GM21786 (cell line): ENCODE measurements at regions not wholly inside any gene's neighbourhood (a gene's known extent, or its start where the extent isn't known, plus 50 kb on each side); places are given as distances from the start of the nearest gene placed in this dataset.
A peak's percentile ranks its signal among the peaks of the same experiment; 100 is the strongest.
"Not testable (repeated sequence)": the region's sequence is repeated elsewhere in the genome, so short reads cannot be mapped to it uniquely, and the experiment has no call there.

Source experiments
- ATAC-seq: cut with Tn5 transposase; IDR thresholded peaks from one replicate; pipeline ENCODE4 v1.9.1; 2021; ENCODE audit not compliant: unreplicated experiment

- no peak for ATAC-seq
Observed at GRCh38 chr3:72081471-72082185, 296.7 kb upstream of the PROK2 start.

DNA sequence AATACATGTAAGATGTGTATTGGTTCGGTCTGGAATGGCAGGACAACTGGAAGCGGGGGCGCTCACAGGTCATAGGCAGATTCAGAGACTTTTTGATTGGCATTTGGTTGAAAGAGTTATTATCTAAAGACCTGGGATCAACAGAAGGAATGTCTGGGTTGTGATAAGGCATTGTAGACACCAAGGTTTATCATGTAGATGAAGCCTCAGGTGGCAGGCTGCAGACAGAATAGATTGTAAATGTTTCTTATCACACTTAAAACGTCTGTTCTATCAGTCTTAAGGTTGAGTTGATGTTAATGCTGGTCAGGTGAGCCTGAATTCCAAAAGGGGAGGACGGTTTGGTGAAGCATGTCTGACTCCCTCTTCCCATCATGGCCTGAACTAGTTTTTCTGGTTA lies 295.9 kb upstream of the PROK2 start:
- ATAC-seq = no peak

DNA sequence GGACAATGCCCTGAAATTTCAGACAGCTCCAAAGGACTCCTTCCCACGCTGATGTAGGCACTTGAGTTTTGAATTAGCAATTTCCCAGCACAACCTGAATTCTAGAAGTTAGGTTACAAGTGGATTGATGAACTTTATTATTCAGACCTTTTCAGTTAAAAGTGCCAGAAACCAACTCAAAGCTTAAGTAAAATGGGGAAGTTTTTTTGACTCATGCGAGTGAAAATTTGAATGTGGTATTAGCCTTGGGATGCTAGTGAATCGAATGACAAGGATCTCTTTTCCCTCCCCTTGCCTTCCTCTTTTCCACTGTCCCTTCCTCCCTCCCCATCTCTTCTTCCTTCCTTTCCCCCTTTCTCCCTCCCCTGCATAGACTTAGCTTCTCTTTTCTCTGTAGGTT lies 295.1 kb upstream of the PROK2 start:
- ATAC-seq = no peak

DNA sequence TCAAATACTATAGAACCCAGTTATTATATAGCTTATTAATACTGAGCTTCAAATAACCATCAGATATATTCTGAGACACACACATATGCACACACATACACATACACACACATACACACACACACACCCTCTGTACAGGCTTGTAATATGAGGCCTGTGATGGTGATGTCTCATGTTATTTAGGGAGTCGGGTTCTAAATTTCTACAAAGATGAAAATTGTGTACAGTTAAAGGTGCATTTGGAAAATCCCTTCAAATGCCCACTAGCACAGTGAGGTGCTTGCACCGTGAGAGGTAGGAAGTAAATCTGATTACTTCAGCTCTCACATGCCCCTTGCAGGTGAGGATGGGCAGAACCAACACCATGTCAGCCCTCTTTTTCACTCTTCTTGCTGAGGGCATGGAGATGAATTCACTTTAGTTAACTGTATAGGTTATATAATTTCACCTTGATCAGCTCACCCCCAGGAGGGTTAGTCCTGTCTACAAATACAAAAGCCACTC lies 294.5 kb upstream of the PROK2 start:
- no peak for ATAC-seq

DNA sequence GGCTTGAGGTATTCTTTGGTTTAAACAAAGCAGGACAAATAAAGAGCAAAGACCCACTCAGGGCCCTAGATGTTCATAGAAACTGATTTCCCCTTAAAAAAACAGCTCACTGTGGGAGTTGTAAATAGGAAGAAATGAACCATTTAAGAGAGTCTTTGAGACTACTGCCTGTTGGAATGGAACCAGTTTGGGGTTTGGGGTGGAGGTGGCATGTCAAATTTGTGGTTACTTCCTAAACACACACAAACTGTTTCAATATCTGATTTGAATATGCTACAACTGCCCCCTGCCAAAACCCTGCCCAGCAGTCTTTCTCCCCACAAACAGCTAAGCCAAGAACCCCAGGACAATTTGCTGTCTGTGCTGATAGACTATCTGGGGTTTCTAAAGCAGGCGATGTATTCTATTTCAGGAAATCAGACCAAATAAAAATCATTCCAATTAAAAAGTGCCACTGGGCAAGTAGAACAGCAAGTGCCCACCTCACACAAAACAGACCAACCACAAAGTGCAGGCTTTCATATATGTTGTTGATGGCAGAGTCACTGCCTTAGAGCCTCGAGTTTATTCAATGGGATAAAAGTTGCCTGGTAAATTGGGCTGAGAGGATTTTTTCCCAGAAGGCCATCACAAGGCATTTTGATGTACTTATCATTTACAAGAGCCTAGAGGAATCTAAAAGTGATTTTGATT lies 293.9 kb upstream of the PROK2 start:
- peak; percentile 36 for ATAC-seq

GRCh38 chr3:72077473-72078259 lies 292.7 kb upstream of the PROK2 start:
- peak; percentile 33 for ATAC-seq

GRCh38 chr3:72075848-72076247 lies 290.9 kb upstream of the PROK2 start:
- not testable (repeated sequence) for ATAC-seq

DNA sequence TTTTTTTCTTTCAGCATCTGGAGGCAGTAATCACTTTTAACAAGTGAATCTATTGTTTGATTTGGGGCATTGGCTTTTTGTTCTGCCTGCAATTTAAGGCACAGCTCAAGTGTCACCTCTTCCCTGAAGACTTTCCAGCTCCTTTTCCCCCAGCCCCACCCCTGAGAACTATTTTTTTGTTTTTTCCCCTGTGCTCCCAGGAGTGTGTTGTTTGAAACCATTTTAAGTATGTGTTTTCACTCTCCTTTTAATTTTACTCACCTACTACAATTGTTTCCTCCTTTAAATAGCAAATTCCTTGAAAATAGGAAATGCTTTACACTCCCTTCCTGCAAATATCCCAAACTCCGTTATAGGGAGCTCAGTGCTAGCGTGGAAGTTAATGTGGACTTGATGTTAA lies 286.7 kb upstream of the PROK2 start:
- ATAC-seq = no peak

- ATAC-seq = no peak
Observed at GRCh38 chr3:72070005-72070404, 285.1 kb upstream of the PROK2 start.

DNA sequence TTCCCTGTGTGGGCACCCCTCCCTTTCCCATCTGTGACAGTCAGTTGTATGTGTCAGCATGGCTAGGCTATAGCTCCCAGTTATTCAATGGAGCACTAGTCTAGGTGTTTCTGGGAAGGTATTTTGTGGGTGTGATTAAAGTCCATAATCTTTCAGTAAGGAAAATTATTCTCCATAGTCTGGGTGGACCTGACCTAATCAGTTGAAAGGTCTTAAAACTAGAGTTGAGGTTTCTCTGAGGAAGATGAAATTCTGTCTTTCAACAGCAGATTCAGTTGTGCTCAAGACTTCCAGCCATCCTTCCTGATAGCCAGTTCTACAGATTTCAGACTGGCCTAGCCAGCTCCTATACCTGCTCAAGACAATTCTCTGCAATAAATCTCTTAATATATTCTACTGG lies 284.6 kb upstream of the PROK2 start:
- ATAC-seq = no peak

DNA sequence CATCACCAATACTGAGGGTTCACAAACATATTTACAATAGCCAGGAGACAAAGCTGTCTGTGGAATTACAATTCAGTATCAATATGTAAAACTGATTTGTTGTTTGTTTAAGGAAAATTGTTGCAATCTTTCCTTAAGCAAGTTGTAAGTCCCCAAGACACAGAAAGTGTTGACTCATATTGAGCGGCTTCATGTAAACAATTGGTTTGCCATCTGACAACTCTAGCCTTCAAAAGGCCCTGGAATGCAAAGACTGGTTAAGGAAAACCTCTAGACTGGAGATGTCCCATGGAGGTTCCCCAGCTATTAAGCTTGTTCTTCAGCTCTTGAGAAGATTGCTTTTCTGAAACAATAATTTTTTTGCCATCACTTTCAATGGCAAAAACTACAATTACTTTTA lies 283.7 kb upstream of the PROK2 start:
- no peak for ATAC-seq

DNA sequence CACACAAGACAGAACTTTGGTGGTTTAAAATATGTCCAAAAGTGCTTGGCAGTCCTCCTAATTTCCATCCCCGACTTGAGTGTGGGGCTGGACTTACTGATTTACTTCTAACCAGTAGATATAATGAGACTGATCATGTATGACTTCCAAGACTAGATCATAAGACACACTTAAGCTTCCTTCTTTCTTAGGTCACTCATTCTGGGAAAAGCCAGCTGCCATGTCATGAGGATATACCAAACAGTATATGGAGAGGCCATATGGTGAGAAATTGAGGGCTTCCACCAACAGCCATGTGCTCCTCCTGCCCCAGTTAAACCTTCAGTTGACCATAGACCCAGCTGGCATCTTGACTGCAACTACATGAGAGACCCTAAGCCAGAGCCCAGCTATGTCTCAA lies 282.8 kb upstream of the PROK2 start:
- ATAC-seq = no peak

- ATAC-seq = no peak
Observed at GRCh38 chr3:72065872-72066641, 281.1 kb upstream of the PROK2 start.

- ATAC-seq = no peak
Observed at GRCh38 chr3:72065236-72065635, 280.3 kb upstream of the PROK2 start.

DNA sequence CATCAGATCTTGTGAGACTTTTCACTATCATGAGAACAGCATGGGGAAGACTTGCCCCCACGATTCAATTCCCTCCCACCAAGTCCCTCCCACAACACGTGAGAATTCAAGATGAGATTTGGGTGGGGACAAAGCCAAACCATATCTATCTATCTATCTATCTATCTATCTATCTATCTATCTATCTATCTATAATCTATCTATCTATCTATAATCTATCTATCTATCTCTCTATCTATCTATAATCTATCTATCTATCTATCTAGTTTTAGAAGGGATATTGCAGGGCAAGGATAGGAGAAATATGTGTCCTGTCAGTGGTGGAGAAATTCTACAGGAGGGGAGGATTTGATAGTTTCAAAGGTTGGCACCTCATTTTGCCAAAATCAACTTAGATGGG lies 279.8 kb upstream of the PROK2 start:
- not testable (repeated sequence) for ATAC-seq

- ATAC-seq = no peak
Observed at GRCh38 chr3:72062017-72062416, 277.1 kb upstream of the PROK2 start.

GRCh38 chr3:72060447-72061034 lies 275.6 kb upstream of the PROK2 start:
- no peak for ATAC-seq

- no peak for ATAC-seq
Observed at GRCh38 chr3:72058493-72059081, 273.6 kb upstream of the PROK2 start.

DNA sequence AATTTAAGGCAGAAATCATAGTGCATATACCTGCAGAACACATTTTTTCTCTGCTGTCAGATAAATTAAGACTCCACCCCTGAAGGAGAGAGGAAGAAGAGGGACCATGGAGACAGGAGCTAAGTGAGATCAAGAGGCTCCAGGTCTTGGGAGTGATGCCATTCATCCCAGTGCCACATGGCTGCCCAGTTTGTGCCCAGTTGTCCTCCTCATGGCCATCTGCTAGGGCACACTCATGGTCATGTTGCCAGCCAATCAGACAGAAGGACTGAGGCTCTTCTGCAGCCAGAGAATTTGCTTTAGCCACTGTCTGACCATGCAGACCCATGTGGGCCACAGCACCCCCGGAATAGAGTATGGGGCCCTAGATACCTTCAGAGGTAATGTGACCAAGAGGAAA lies 270.5 kb upstream of the PROK2 start:
- no peak for ATAC-seq

DNA sequence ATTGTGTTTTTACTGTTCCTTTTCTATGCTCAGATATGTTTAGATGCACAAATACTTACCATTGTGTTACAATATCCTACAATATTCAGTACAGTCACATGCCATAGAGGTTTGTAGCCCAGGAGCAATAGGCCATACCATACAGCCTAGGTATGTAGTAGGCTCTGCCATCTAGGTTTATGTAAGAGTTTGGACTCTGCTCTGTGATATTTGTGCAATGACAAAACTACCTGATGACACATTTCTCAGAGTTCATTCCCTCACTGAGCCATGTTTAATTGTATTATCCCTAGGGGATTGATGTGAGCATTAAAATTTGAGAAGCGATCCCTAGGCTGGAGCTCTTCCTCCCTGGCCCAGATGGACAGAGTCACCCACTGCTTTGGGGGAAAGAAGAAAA lies 270.0 kb upstream of the PROK2 start:
- no peak for ATAC-seq
